ENCODE measurements at regions not wholly inside any gene's neighbourhood (a gene's known extent, or its start where the extent isn't known, plus 50 kb on each side); places are given as distances from the start of the nearest gene placed in this dataset.
"Not testable (repeated sequence)": the region's sequence is repeated elsewhere in the genome, so short reads cannot be mapped to it uniquely, and the experiment has no call there.

- DNase-seq = no peak
Measured at GRCh38 chr7:156590212-156590611, 50.4 kb upstream of the RNF32 start.

- no peak for DNase-seq
Measured at GRCh38 chr7:156589808-156590207, 50.8 kb upstream of the RNF32 start.

GRCh38 chr7:156585926-156586325 is 54.6 kb upstream of the RNF32 start:
- no peak for DNase-seq

GRCh38 chr7:156585025-156585648 is 55.4 kb upstream of the RNF32 start:
- DNase-seq = no peak

DNA sequence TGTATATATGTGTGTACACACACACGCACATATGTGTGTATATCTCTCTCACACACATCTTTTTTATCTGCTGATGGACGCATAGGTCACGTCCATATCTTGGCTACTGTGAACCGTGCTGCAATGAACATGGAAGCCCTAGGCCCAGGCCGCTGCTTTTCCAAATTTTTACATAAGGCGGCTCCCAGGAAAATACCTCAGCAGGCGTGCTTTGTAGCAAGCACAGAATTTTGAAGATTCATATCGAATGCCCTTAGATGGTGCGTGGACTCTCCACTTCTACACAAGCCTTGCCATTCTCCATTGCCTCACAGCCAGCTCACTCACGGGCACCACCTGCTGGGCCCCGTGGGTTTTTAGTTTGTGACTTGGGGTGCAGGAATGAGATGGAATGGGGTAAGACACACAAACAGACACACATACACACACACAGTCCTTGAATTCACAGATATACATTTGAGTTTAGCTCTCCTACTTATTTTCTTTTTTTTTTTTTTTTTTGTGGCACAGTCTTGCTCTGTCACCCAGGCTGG is 57.9 kb upstream of the RNF32 start:
- DNase-seq = no peak

- no peak for DNase-seq
Measured at GRCh38 chr7:156580036-156580435, 60.5 kb upstream of the RNF32 start.

GRCh38 chr7:156579566-156579965 is 61.0 kb upstream of the RNF32 start:
- no peak for DNase-seq

DNA sequence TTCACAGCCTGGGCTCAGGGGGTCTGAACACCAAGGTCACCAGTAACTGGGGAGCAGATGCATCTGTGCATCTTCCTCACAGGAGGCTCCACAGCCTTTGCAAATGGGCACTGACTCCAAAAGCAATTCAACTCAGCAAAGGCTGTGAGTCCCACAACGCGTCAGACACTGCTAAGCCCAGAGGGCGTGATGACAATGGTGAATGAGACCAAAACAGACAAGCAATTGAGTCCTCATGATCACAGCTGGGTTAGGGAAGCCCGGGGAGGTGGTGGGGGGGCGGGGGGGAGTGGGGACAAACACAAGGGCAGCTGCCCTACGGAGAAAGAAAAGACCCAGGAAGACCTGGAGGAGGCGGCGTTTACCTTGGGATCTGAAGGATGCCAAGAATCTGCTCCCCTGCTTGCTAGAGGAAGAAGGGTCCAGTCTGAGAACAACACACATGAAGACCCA is 61.6 kb upstream of the RNF32 start:
- DNase-seq = no peak

GRCh38 chr7:156578578-156578940 is 62.0 kb upstream of the RNF32 start:
- DNase-seq = no peak

GRCh38 chr7:156577645-156578577 is 62.7 kb upstream of the RNF32 start:
- no peak for DNase-seq

- no peak for DNase-seq
Measured at GRCh38 chr7:156576216-156577058, 64.1 kb upstream of the RNF32 start.

- DNase-seq = no peak
Measured at GRCh38 chr7:156568258-156568657, 72.3 kb upstream of the RNF32 start.

DNA sequence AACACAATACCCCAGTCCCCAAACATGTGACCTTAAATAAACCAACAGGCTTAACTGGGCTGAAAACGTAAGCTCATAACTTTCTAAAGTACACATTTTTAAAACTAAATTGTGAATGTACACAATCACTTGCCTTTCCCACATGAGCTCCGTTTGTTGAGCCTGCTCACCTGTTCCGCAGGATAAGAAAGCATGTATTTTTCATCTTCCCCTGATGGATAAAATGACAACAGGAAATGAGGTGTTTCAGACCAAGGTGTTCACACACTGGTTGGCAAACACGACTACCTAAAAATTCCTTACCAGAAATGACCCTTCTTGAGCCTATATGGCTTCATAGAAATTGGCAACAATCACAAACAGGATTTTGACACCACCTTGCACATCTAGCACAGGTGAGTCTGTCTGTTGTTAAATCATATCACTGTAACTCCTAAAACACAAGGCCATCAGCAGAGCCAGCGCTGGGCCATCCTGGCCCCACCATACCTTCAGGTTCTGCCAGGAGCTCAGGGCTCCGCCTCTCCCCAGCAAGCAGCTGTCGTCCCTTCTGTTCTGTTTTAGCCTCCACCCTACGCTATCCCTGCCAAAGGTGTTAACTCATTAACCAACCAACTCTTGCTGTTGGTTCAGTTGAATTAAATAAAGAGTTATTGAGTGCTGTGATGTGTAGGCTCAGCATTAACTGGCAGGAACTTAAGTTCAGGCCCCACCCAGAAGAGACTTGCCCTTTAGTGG is 73.6 kb upstream of the RNF32 start:
- no peak for DNase-seq

- DNase-seq = not testable (repeated sequence)
Measured at GRCh38 chr7:156565002-156565401, 75.6 kb upstream of the RNF32 start.

- no peak for DNase-seq
Measured at GRCh38 chr7:156560696-156561095, 79.9 kb upstream of the RNF32 start.

DNA sequence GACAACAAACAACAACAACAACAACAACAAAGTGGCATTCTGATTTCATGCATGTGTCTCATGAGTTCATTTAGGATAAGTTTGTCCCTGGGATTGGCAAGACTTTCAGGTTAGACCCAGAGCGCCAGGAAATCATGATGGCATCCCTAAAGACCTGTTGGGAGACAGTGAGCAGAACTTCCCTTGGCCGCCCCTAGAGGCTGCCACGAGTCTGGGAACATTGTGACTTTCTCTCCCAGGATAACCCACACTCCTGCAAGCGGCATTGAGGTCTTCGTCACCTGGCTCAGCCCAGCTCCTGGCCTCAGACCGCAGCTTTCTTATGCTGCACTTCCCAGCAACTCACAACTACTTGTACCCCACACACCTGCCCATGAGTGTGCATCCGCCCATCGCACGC is 80.5 kb upstream of the RNF32 start:
- no peak for DNase-seq

- no peak for DNase-seq
Measured at GRCh38 chr7:156559001-156559400, 81.6 kb upstream of the RNF32 start.

GRCh38 chr7:156558198-156558597 is 82.4 kb upstream of the RNF32 start:
- no peak for DNase-seq

DNA sequence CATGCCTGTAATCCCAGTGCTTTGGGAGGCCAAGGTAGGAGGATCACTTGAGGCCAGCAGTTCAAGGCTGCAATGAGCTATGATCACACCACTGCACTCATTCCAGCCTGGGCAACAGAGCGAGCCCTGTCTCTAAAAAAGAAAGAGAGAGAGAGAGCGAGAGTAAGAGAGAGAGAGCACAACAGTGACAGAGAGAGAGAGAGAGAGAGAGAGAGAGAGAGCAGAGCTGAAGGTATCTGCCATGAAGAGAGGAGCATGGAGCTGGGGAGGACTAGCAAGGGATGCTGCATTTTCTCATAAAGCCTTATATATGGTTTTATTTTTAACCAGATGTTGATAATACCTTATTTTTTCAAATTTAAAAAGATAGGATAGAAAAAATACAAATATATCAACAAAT is 84.5 kb upstream of the RNF32 start:
- DNase-seq = no peak

GRCh38 chr7:156554488-156554887 is 86.1 kb upstream of the RNF32 start:
- no peak for DNase-seq

DNA sequence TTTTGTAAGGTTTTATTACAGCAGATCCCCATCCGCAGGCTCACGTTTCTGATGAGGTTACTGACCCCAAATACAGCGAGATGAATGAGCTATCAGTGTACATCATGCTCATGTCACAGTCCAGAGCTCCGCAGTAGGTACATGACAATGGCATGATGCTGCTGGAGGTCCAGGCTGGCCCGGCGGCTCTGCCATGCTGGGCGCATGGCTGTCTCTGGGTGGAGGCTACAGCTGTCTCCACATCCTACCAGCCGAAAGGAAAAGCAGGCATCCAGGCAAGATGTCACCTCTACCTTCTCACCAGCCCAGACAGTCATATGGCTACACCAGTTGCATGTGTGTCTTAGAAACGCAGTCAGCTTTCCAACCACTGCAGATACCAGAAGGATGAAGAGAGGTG is 90.9 kb upstream of the RNF32 start:
- DNase-seq = no peak

GRCh38 chr7:156547884-156548561 is 92.6 kb upstream of the RNF32 start:
- no peak for DNase-seq

Data from CD4-positive, alpha-beta T cell treated with Interleukin-1 beta for 1 hour (primary cell).